Kidney (tissue), 13 donors: ENCODE measurements at regions not wholly inside any gene's neighbourhood (a gene's known extent, or its start where the extent isn't known, plus 50 kb on each side); places are given as distances from the start of the nearest gene placed in this dataset.

ENCODE experiments used
- DNase-seq, 5 donors: peaks; one replicate each; pipeline ENCODE4 v3.0.0-alpha.2; 2013 to 2020
- FAIRE-seq: peaks from 2 replicates; lab custom pipeline; 2012; peaks lifted over from hg19 to GRCh38; lab: Jason Lieb, UNC
- H3K27ac ChIP-seq, 2 donors: one replicate each; pipeline ENCODE4 v1.7.0; 2013; ENCODE audit warnings: low read depth in 2 of 2, low read length in 2 of 2, inconsistent platforms in 1 of 2
- H3K27me3 ChIP-seq: one replicate; pipeline ENCODE4 v1.7.1; 2013; ENCODE audit warnings: low read length, inconsistent platforms; ENCODE audit not compliant: control insufficient read depth, insufficient read depth
- H3K36me3 ChIP-seq, 3 donors: one replicate each; pipeline versions ENCODE4 v1.7.0 to v1.7.1; 2013; ENCODE audit warnings: low read length in 3 of 3, control low read depth in 1 of 3, inconsistent platforms in 1 of 3; ENCODE audit not compliant: insufficient read depth in 3 of 3, control insufficient read depth in 2 of 3
- H3K4me1 ChIP-seq, 3 donors: one replicate each; pipeline versions ENCODE4 v1.7.0 to v1.7.1; 2013; ENCODE audit warnings: low read length in 3 of 3, inconsistent platforms in 1 of 3, low read depth in 1 of 3; ENCODE audit not compliant: control insufficient read depth in 2 of 3, insufficient read depth in 2 of 3
- H3K4me3 ChIP-seq, 3 donors: one replicate each; pipeline versions ENCODE4 v1.7.0 to v1.8.1; 2013; ENCODE audit warnings: low read length in 3 of 3, control low read depth in 1 of 3, inconsistent platforms in 1 of 3
- H3K9ac ChIP-seq, 3 donors: one replicate each; pipeline versions ENCODE4 v1.7.0 to v1.7.1; 2013; ENCODE audit warnings: low read length in 3 of 3, control low read depth in 1 of 3, inconsistent platforms in 1 of 3
- H3K9me3 ChIP-seq, 3 donors: one replicate each; pipeline versions ENCODE4 v1.7.0 to v1.7.1; 2013; ENCODE audit warnings: low read length in 3 of 3, control low read depth in 1 of 3, inconsistent platforms in 1 of 3; ENCODE audit not compliant: control insufficient read depth in 2 of 3, insufficient read depth in 1 of 3
- CTCF ChIP-seq: IDR thresholded peaks from 3 replicates; pipeline ENCODE4 v1.5.1; 2012; ENCODE audit warnings: mild to moderate bottlenecking, moderate library complexity, borderline replicate concordance; ENCODE audit not compliant: insufficient read depth; ENCODE audit errors: extremely low read depth
- intact Hi-C: fragments of 100-400 bp; cut with DNase I; formaldehyde crosslinking; loops from one replicate; pipeline ENCODE4 v1.11.1; 2022
- donor health status: control.
- donor health status: control.
- donor health status: control.
- donor health status: control.
- donor health status: control.
- donor health status: DM: yes; HTN: yes; CAD: no.
- donor health status: Normal renal cell carcinoma (clear cell type).

- H3K9me3 ChIP-seq, result no peaks in the 10 kb centered on the region
- FAIRE-seq (no peak), DNase-seq (peak in 1 of 5 donors; percentile 33)
- peaks cover 0 to 8% (median 3%) of the 10 kb centered on the region in 3 donors for H3K4me1 ChIP-seq
- H3K36me3 ChIP-seq, result no peaks in the 10 kb centered on the region
- H3K27ac ChIP-seq, result no peak overlapping the region
- H3K4me3 ChIP-seq, result no peak overlapping the region
- H3K9ac ChIP-seq, result no peak overlapping the region
- TF ChIP-seq CTCF, result no peak
- H3K27me3 ChIP-seq, result no peaks in the 10 kb centered on the region
- intact Hi-C loops, result no loop called here
These were observed 481.7 kb upstream of the RUNX1 start for GRCh38 chr21:35530766-35531165.

GRCh38 chr21:35529171-35529863 lies 480.2 kb upstream of the RUNX1 start:
- no peak for FAIRE-seq
- Histone ChIP-seq H3K36me3 (no peaks in the 10 kb centered on the region), H3K9me3 (no peaks in the 10 kb centered on the region), H3K9ac (peak overlapping the region; percentile 5 to 41 (median 5)), H3K27me3 (no peaks in the 10 kb centered on the region), H3K4me3 (peak overlapping the region; percentile 34 to 69 (median 51)), H3K27ac (peak overlapping the region in 1 of 2 donors; percentile 5), H3K4me1 (peaks cover 0 to 8% (median 3%) of the 10 kb centered on the region in 3 donors)
- no peak for TF ChIP-seq CTCF
- peak in 1 of 5 donors; percentile 28 for DNase-seq
- intact Hi-C loops, result no loop called here

- H3K27me3 ChIP-seq, result no peaks in the 10 kb centered on the region
- intact Hi-C loops, result no loop called here
- peak overlapping the region; percentile 34 to 69 (median 51) for H3K4me3 ChIP-seq
- H3K27ac ChIP-seq, result peak overlapping the region in 1 of 2 donors; percentile 5
- FAIRE-seq, result no peak
- H3K9me3 ChIP-seq, result no peaks in the 10 kb centered on the region
- DNase-seq, result peak; percentile 58 to 77 (median 75)
- H3K9ac ChIP-seq, result peak overlapping the region in 2 of 3 donors; percentile 5 to 41
- peaks cover 0 to 8% (median 3%) of the 10 kb centered on the region in 3 donors for H3K4me1 ChIP-seq
- no peak for TF ChIP-seq CTCF
- no peaks in the 10 kb centered on the region for H3K36me3 ChIP-seq
These were observed 479.3 kb upstream of the RUNX1 start for GRCh38 chr21:35528116-35529042.
